ENCODE measurements at regions not wholly inside any gene's neighbourhood (a gene's known extent, or its start where the extent isn't known, plus 50 kb on each side); places are given as distances from the start of the nearest gene placed in this dataset.

GRCh38 chr1:98047171-98047570 lies 126.3 kb upstream of the DPYD start:
- Histone ChIP-seq H3K27ac (no peak overlapping the region), H3K4me1 (ENCODE audit: low read depth, poor library complexity, severe bottlenecking) (no peaks in the 10 kb centered on the region), H3K79me2 (ENCODE audit: insufficient read depth, low read depth) (no peaks in the 10 kb centered on the region), H3K9ac (no peak overlapping the region), H3K27me3 (ENCODE audit: insufficient read depth, low read depth) (no peaks in the 10 kb centered on the region), H3K36me3 (ENCODE audit: insufficient read depth) (no peaks in the 10 kb centered on the region), H2AFZ (ENCODE audit: low read depth) (no peak overlapping the region), H3K4me3 (IDR thresholded peaks at IDR 0.05; ENCODE audit: insufficient read depth, low read depth, low read length) (no peak overlapping the region), H4K20me1 (ENCODE audit: insufficient read depth) (no peaks in the 10 kb centered on the region), H3K4me2 (no peak overlapping the region)
- TF ChIP-seq, protein P1, sequence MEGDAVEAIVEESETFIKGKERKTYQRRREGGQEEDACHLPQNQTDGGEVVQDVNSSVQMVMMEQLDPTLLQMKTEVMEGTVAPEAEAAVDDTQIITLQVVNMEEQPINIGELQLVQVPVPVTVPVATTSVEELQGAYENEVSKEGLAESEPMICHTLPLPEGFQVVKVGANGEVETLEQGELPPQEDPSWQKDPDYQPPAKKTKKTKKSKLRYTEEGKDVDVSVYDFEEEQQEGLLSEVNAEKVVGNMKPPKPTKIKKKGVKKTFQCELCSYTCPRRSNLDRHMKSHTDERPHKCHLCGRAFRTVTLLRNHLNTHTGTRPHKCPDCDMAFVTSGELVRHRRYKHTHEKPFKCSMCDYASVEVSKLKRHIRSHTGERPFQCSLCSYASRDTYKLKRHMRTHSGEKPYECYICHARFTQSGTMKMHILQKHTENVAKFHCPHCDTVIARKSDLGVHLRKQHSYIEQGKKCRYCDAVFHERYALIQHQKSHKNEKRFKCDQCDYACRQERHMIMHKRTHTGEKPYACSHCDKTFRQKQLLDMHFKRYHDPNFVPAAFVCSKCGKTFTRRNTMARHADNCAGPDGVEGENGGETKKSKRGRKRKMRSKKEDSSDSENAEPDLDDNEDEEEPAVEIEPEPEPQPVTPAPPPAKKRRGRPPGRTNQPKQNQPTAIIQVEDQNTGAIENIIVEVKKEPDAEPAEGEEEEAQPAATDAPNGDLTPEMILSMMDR (conservative IDR thresholded peaks at IDR 0.05; ENCODE audit: low read depth, low read length), result no peak

GRCh38 chr1:98045767-98046641 lies 125.2 kb upstream of the DPYD start:
- H2AFZ ChIP-seq (ENCODE audit: low read depth), result no peak overlapping the region
- H3K9ac ChIP-seq, result no peak overlapping the region
- no peak overlapping the region for H3K4me2 ChIP-seq
- no peak overlapping the region for H3K27ac ChIP-seq
- TF ChIP-seq, protein P1 (conservative IDR thresholded peaks at IDR 0.05; ENCODE audit: low read depth, low read length), result no peak
- H3K36me3 ChIP-seq (ENCODE audit: insufficient read depth), result no peaks in the 10 kb centered on the region
- H4K20me1 ChIP-seq (ENCODE audit: insufficient read depth), result no peaks in the 10 kb centered on the region
- no peaks in the 10 kb centered on the region for H3K27me3 ChIP-seq (ENCODE audit: insufficient read depth, low read depth)
- H3K4me1 ChIP-seq (ENCODE audit: low read depth, poor library complexity, severe bottlenecking), result no peaks in the 10 kb centered on the region
- no peaks in the 10 kb centered on the region for H3K79me2 ChIP-seq (ENCODE audit: insufficient read depth, low read depth)
- no peak overlapping the region for H3K4me3 ChIP-seq (IDR thresholded peaks at IDR 0.05; ENCODE audit: insufficient read depth, low read depth, low read length)

DNA sequence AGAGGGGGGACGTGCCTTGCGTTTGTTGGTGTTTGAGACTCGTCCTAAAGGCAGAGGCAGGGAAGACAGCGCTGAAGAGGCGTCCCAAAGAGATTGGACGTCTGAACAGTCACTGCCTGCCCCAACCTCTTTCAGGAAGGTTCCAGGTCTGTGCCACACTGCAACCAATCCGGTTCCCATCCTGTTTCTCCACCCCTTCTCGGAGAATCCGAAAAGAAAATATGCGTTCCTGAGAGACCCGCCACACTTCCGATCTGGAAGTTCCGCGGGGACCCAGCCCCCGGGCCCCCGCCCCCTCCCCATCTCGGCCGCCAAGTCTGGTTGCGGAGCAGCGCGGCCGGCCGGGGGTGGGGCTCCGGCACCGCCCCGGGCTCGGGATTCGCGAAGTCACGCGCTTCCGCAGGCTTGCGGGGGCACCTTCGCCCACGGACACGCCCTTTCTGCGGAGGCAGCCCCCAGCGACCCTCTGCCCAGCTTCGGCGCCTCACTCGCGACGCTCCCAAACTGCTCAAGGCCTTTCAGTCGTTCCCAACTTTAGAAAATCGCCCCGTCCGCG lies 124.5 kb upstream of the DPYD start:
- TF ChIP-seq, protein P1 (conservative IDR thresholded peaks at IDR 0.05; ENCODE audit: low read depth, low read length), result no peak
- Histone ChIP-seq H3K79me2 (ENCODE audit: insufficient read depth, low read depth) (no peaks in the 10 kb centered on the region), H2AFZ (ENCODE audit: low read depth) (no peak overlapping the region), H3K27ac (no peak overlapping the region), H3K27me3 (ENCODE audit: insufficient read depth, low read depth) (no peaks in the 10 kb centered on the region), H3K36me3 (ENCODE audit: insufficient read depth) (no peaks in the 10 kb centered on the region), H3K9ac (no peak overlapping the region), H4K20me1 (ENCODE audit: insufficient read depth) (no peaks in the 10 kb centered on the region; the same call in 1 of the 2 replicates), H3K4me2 (no peak overlapping the region), H3K4me3 (IDR thresholded peaks at IDR 0.05; ENCODE audit: insufficient read depth, low read depth, low read length) (no peak overlapping the region), H3K4me1 (ENCODE audit: low read depth, poor library complexity, severe bottlenecking) (no peaks in the 10 kb centered on the region)

- H3K36me3 ChIP-seq (ENCODE audit: insufficient read depth), result no peaks in the 10 kb centered on the region
- no peak overlapping the region for H3K4me2 ChIP-seq
- H3K79me2 ChIP-seq (ENCODE audit: insufficient read depth, low read depth), result no peaks in the 10 kb centered on the region
- no peaks in the 10 kb centered on the region for H3K4me1 ChIP-seq (ENCODE audit: low read depth, poor library complexity, severe bottlenecking)
- no peak overlapping the region for H3K27ac ChIP-seq
- no peaks in the 10 kb centered on the region for H3K27me3 ChIP-seq (ENCODE audit: insufficient read depth, low read depth)
- H4K20me1 ChIP-seq (ENCODE audit: insufficient read depth), result no peaks in the 10 kb centered on the region; the same call in 1 of the 2 replicates
- H3K4me3 ChIP-seq (IDR thresholded peaks at IDR 0.05; ENCODE audit: insufficient read depth, low read depth, low read length), result no peak overlapping the region
- TF ChIP-seq, protein P1 (conservative IDR thresholded peaks at IDR 0.05; ENCODE audit: low read depth, low read length), result no peak
- no peak overlapping the region for H3K9ac ChIP-seq
- no peak overlapping the region for H2AFZ ChIP-seq (ENCODE audit: low read depth)
Observed at GRCh38 chr1:98044766-98045165, 123.9 kb upstream of the DPYD start.

All from KMS-11 (cell line).